Esophagus muscularis mucosa (tissue), 4 donors: ENCODE measurements at regions not wholly inside any gene's neighbourhood (a gene's known extent, or its start where the extent isn't known, plus 50 kb on each side); places are given as distances from the start of the nearest gene placed in this dataset.

Experiments used
- CTCF ChIP-seq, 3 experiments: fragments of 200-600 bp in 2 of 3; fragments of 450-650 bp in 1 of 3; sonication (generic) in 2 of 3; IDR thresholded peaks; one replicate each; pipeline ENCODE4 v1.5.1; 2017 to 2019; ENCODE audit warnings: antibody characterized with exemption in 3 of 3, mild to moderate bottlenecking in 2 of 3, moderate library complexity in 1 of 3
- EP300 ChIP-seq: sonication (generic); formaldehyde crosslinking; IDR thresholded peaks from one replicate; pipeline ENCODE4 v1.6.1; 2017; ENCODE audit warnings: antibody characterized with exemption
- POLR2A ChIP-seq: fragments of 450-650 bp; IDR thresholded peaks from one replicate; pipeline ENCODE4 v1.6.1; 2017; ENCODE audit warnings: antibody characterized with exemption, moderate library complexity, mild to moderate bottlenecking, low read depth
- POLR2AphosphoS5 ChIP-seq, 2 donors: sonication (generic); formaldehyde crosslinking; IDR thresholded peaks; one replicate each; pipeline ENCODE4 v1.6.1; 2017; ENCODE audit warnings: antibody characterized with exemption in 2 of 2

- TF ChIP-seq CTCF (IDR thresholded peaks at IDR 0.05) (no peak), POLR2AphosphoS5 (IDR thresholded peaks at IDR 0.05) (no peak), POLR2A (no peak), EP300 (no peak)
Measured at GRCh38 chr17:79555543-79555942, 55.3 kb downstream of the RBFOX3 start.
